LNCaP clone FGC (cell line): ENCODE measurements at regions not wholly inside any gene's neighbourhood (a gene's known extent, or its start where the extent isn't known, plus 50 kb on each side); places are given as distances from the start of the nearest gene placed in this dataset.

Experiments used
- DNase-seq: peaks from one replicate; pipeline ENCODE4 v3.0.0-alpha.2; 2011; ENCODE audit warnings: low read depth
- H3K4me3 ChIP-seq: 2 replicates; pipeline ENCODE4 v1.5.1; 2011; ENCODE audit warnings: mild to moderate bottlenecking, low read depth, low read length, control low read depth
- CTCF ChIP-seq: IDR thresholded peaks from 2 replicates; pipeline ENCODE4 v1.5.1; 2012; ENCODE audit warnings: mild to moderate bottlenecking; ENCODE audit not compliant: control insufficient read depth, insufficient read depth; ENCODE audit errors: extremely low read depth

DNA sequence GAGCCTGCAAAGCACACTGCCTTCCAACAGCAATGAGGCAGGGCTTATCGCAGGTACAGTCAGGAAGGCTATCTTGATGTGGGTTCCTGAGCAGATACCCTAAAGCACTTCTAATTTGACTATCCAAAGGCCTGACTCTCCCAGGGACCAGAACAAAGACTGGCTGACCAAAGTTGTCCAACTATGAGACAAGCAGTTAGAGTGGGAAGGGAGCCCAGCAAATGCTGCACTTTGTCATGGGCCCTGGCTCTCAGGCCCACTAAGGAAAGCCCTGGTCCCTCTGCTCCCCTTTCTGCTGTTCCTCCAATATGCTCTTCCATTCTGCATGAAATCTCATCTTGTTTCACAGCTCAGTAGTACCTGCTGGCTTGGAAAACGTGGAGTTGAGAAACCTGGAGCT, 391.0 kb downstream of the RAB28 start:
- TF ChIP-seq CTCF: no peak
- no peak overlapping the region for H3K4me3 ChIP-seq
- no peak for DNase-seq

DNA sequence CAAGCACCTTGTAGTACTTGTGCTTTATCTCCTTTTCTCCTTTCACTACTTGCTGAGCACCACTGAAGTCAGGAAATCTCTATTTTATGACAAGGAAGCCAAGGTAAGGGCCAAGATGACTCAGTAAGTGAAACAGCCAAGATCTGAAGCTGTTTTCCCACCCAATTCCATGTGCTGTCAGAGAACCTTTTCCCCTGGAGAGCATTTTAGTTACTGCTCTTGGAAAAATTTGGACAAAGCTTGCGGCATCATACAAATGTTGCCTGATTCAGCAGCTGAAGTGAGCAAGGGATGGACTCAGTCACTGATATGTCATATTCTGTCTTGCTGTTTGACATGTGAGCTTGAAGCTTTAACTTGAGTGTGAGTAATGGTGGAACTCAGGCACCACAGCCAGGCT, 391.4 kb downstream of the RAB28 start:
- no peak for TF ChIP-seq CTCF
- DNase-seq: no peak

DNA sequence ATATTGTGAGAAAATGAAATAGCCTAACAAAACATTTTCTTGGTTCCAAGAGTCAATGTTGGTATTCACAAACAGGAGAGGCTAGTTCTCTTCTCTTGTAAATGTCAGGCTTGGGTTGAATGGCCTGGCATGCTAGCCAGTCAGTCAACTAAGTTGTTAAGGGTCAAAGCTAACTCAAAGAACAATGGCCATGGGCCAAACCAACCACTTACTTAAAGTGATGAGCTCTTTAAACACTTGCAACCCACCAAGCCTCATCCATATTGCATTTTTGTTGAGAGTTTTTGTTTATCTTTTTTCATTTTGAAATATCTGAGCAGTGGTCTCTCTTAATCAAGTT, 394.5 kb downstream of the RAB28 start:
- no peak for DNase-seq
- no peak for TF ChIP-seq CTCF
- no peak overlapping the region for H3K4me3 ChIP-seq

More for the DNA sequence above, 391.4 kb downstream of the RAB28 start:
- no peak overlapping the region for H3K4me3 ChIP-seq

GRCh38 chr4:13088726-13089658, 395.1 kb downstream of the RAB28 start:
- DNase-seq: peak; percentile 52
- TF ChIP-seq CTCF: no peak

DNA sequence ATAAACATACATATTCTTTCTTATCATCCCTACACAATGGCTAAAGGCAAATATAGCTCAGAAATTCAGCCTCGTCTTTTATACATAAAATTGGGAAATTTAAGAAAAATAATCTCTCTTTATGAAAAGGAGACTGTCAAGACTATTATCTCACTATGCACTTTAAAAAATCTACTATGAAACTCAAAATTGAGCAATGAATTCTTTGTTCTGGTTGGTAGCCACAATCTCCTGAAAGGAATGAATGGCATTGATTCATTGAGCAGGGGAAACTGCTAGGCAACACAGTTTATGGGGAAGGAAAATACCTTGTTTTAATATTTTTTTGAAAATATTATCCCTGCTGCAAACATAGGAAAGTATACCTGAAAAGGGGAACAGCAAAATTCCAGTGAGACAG, 397.1 kb downstream of the RAB28 start:
- H3K4me3 ChIP-seq: no peak overlapping the region
- TF ChIP-seq CTCF: no peak
- no peak for DNase-seq

More at GRCh38 chr4:13088726-13089658, 395.1 kb downstream of the RAB28 start:
- H3K4me3 ChIP-seq: no peak overlapping the region

- no peak for TF ChIP-seq CTCF
- H3K4me3 ChIP-seq: no peak overlapping the region
- no peak for DNase-seq
These were observed 399.9 kb downstream of the RAB28 start for GRCh38 chr4:13084210-13084609.

DNA sequence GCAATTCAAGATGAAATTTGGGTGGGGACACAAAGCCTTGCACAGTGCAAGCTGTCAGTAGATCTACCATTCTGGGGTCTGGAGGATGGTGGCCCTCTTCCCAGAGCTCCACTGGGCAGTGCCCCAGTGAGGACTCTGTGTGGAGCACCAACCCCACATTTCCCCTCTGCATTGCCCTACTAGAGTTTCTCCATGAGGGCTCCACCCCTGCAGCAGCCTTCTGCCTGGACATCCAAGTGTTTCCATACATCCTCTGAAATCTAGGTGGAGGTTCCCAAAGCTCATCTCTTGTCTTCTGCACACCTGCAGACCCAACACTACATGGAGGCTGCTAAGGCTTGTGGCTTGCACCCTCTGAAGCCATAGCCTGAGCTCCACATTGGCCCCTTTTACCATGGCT, 402.3 kb downstream of the RAB28 start:
- TF ChIP-seq CTCF: no peak
- no peak overlapping the region for H3K4me3 ChIP-seq
- no peak for DNase-seq
